Skeletal muscle satellite cell (primary cell): ENCODE measurements at regions not wholly inside any gene's neighbourhood (a gene's known extent, or its start where the extent isn't known, plus 50 kb on each side); places are given as distances from the start of the nearest gene placed in this dataset.

Source experiments
- H3K27me3 ChIP-seq: 2 replicates; pipeline ENCODE4 v1.7.0; 2013; ENCODE audit warnings: low read length; ENCODE audit not compliant: control insufficient read depth, insufficient read depth
- H3K36me3 ChIP-seq: 2 replicates; pipeline ENCODE4 v1.7.0; 2013; ENCODE audit warnings: mild to moderate bottlenecking, control low read depth, low read length; ENCODE audit not compliant: insufficient read depth
- H3K4me1 ChIP-seq: 2 replicates; pipeline ENCODE4 v1.7.0; 2013; ENCODE audit warnings: low read length; ENCODE audit not compliant: control insufficient read depth, insufficient read depth
- H3K4me2 ChIP-seq: 2 replicates; pipeline ENCODE4 v1.7.0; 2013; ENCODE audit warnings: mild to moderate bottlenecking, low read length
- H3K4me3 ChIP-seq: 2 replicates; pipeline ENCODE4 v1.7.0; 2013; ENCODE audit warnings: low read length
- H3K9ac ChIP-seq: 2 replicates; pipeline ENCODE4 v1.7.0; 2013; ENCODE audit warnings: mild to moderate bottlenecking, low read depth, low read length, moderate library complexity
- H3K9me3 ChIP-seq: replicated peaks from 2 replicates; pipeline ENCODE4 v1.7.0; 2013; ENCODE audit warnings: mild to moderate bottlenecking, control low read depth, low read length

DNA sequence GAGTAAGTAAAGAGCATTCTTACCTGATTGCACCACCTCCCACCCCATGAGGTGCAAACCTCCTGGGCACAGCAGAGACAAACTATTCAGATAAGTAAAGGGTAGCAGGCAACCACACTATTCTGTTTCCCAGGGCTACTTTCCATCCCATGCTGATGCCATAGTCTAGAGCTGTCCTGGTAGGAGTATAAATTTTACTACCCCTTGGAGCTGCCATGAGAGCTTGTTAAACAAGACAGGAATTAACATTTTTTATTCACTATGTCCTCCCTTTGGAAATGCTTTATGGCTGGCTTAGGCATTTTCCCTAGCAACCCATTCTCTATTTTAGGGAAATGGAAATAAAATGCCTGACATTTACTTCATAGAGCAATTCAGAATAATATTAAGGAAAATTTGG lies 324.6 kb upstream of the USP25 start:
- H3K9me3 ChIP-seq, result no peaks in the 10 kb centered on the region
- H3K27me3 ChIP-seq, result no peaks in the 10 kb centered on the region
- H3K4me1 ChIP-seq, result no peaks in the 10 kb centered on the region
- H3K4me3 ChIP-seq, result no peak overlapping the region
- H3K4me2 ChIP-seq, result no peak overlapping the region
- H3K36me3 ChIP-seq, result no peaks in the 10 kb centered on the region
- no peak overlapping the region for H3K9ac ChIP-seq

DNA sequence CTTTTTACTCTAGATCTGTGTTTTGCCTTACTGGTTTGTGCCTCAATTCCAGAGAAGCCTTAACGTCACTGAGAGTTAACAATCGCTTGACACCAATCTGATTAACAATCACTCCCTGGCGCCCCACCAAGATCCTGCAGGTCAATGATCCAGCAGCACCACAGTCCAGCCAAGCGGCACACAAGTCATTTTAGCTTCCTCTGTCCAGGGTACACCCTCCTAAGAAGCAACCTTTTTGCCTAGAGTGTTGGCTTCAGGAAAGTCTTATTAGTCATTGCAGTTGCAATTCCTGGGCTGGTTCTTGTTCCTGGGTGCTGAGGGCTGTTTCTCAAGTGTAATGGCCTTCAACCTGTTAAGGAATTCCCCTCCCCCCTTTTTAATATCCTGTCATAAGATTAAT lies 323.0 kb upstream of the USP25 start:
- H3K27me3 ChIP-seq, result no peaks in the 10 kb centered on the region
- no peaks in the 10 kb centered on the region for H3K36me3 ChIP-seq
- no peak overlapping the region for H3K9ac ChIP-seq
- no peak overlapping the region for H3K4me3 ChIP-seq
- H3K4me2 ChIP-seq, result no peak overlapping the region
- H3K9me3 ChIP-seq, result no peaks in the 10 kb centered on the region
- no peaks in the 10 kb centered on the region for H3K4me1 ChIP-seq

DNA sequence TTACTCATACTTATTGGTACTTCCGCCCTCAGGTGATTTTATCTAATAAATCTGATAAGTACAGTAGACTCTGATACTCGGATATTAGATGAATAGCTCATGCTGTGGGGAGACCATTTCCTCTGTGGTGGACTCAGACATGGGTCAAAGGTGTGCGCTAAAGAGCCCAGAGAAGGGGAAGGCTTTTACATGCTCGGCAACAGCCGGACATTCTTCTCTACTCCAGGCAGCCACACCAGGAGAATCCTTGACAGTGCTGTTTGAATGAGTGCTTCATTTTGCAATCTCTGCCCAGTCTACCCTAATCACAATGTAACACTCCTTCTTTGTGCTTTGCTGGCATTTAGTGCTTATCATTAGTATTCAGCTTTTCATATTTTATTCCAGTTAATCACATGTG lies 322.2 kb upstream of the USP25 start:
- H3K4me3 ChIP-seq, result no peak overlapping the region
- H3K27me3 ChIP-seq, result no peaks in the 10 kb centered on the region
- no peaks in the 10 kb centered on the region for H3K4me1 ChIP-seq
- H3K9me3 ChIP-seq, result no peaks in the 10 kb centered on the region
- no peak overlapping the region for H3K4me2 ChIP-seq
- H3K9ac ChIP-seq, result no peak overlapping the region
- no peaks in the 10 kb centered on the region for H3K36me3 ChIP-seq

DNA sequence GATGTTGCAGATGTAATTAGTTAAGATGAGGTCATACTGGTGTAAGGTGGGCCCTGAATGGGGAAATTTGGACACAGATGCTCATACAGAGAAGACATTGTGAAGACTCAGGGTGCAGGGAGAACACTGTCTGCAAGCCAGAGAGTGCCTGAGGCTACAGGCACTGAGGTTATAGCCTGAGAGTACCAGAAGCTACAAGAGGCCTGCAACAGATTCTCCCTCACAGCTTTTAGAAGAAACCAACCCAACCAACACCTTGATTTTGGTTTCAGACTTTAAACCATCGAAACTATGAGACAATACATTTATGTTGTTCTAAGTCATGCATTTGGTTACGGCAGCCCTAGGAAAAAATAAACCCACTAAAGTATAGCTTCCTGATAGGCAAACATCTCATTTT lies 321.7 kb upstream of the USP25 start:
- Histone ChIP-seq H3K4me1 (no peaks in the 10 kb centered on the region), H3K9me3 (no peaks in the 10 kb centered on the region), H3K4me2 (no peak overlapping the region), H3K4me3 (no peak overlapping the region), H3K27me3 (no peaks in the 10 kb centered on the region), H3K9ac (no peak overlapping the region), H3K36me3 (no peaks in the 10 kb centered on the region)

DNA sequence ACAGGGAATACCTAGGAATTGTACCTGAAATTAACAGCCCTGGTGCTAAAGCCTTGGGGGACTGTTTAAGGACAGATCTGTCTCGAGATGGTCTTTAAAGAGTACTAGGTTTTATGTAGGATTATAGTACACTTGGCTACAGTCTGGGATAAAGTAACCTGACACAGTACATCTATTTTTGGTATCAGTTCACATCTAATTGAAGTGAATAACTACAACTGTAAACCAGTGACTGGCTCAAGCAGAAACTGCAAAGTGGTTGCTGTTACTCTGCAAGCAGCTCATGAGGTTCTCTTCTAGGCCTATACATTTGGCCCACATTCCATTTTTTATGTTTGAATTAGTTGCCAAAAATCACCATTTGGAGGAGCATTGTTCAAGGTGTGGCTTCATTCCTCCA lies 320.8 kb upstream of the USP25 start:
- Histone ChIP-seq H3K9ac (no peak overlapping the region), H3K27me3 (no peaks in the 10 kb centered on the region), H3K36me3 (no peaks in the 10 kb centered on the region), H3K4me3 (no peak overlapping the region), H3K4me1 (no peaks in the 10 kb centered on the region), H3K9me3 (no peaks in the 10 kb centered on the region), H3K4me2 (no peak overlapping the region)

DNA sequence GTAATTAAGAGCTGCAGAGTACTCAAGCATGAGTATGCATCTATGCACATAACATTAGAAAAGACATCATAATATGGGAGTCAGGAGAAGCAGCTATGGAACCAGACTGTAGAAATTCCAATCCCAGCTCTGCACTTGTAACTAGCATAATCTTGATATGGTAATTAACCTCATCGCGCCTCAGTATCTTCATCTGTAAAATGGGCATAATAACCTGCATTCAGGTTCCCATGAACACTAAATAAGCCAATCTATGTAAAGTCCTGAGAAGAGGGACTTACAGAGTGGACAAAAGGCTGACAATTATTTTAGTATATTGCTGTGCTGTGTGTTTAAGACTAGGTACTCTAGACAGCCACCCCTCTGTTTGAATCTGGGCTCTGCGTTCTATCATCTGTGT lies 318.9 kb upstream of the USP25 start:
- Histone ChIP-seq H3K4me3 (no peak overlapping the region), H3K9me3 (no peaks in the 10 kb centered on the region), H3K36me3 (no peaks in the 10 kb centered on the region), H3K4me2 (no peak overlapping the region), H3K4me1 (peaks cover 3% of the 10 kb centered on the region), H3K9ac (no peak overlapping the region), H3K27me3 (no peaks in the 10 kb centered on the region)

DNA sequence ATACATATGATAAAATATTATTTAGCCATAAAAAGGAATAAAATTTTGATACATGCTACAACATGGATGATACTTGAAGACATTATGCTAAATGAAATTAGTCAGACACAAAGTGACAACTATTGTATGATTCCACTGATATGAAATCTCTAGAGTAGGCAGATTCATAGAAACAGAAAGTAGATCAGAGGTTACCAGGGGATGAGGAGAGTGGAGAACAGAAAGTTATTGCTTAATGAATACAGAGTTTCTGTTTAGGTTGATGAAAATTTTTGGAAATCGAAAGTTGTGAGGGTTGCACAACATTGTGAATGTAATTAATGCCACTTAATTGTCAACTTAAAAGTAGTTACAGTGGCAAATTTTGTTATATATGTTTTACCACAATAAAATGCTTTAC lies 315.7 kb upstream of the USP25 start:
- Histone ChIP-seq H3K36me3 (no peaks in the 10 kb centered on the region), H3K4me2 (no peak overlapping the region), H3K4me3 (no peak overlapping the region), H3K9ac (no peak overlapping the region), H3K9me3 (no peaks in the 10 kb centered on the region), H3K4me1 (peaks cover 5% of the 10 kb centered on the region), H3K27me3 (no peaks in the 10 kb centered on the region)

DNA sequence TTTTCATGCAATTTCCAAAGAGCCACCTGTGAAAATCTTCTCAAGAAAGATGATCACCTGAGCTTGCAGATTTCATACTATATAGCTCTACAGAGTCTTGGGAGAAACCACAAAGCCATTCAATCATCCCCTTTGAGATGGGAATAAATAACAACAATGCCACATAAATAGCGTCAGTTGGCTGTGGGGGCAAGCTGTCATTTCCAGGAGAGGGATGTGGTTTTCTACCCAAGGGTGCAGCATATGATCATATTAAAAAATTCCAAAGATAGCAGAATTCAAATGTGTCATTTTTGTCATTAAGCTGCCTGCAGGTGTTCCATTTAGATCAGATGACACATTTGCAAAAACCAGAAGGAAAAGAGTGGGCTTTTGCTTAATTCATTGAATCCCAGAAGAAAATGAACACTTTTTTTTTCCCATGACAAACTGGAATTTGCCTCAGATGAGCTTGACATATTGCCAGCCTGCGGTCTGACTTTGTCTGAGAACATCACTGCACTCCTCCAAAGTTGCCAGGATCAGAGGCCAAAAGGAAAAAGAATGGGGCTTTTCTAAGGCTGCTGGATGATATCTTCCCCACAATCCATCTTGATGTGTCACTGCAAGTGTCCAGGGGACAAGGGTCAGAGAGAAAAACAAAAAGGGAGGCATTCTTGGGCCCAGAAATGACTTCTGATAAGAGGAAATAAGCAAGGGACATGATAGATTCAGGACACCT lies 314.1 kb upstream of the USP25 start:
- no peak overlapping the region for H3K9ac ChIP-seq
- no peaks in the 10 kb centered on the region for H3K9me3 ChIP-seq
- no peaks in the 10 kb centered on the region for H3K27me3 ChIP-seq

DNA sequence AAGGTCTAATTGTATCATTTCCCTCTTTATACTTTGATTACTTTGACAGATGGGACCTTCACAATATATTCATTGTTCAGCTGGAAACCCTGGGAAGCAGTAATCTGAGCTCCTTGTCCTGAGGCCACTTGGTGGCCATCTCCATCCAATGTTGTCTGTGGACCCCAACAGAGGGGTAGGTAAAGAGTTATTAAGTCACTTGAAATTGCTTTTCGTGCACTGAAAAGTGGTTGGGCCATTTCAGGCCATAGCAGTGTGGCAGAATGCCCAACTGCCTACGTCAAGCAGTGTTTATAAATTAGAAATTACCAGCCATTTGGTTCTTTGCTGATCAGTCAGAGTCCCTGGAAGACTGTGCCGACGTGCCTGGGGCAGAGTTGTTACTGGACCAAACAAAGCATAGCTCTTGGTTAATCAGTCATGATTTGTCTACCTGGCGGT lies 308.3 kb upstream of the USP25 start:
- no peak overlapping the region for H3K4me3 ChIP-seq
- H3K27me3 ChIP-seq, result no peaks in the 10 kb centered on the region
- H3K4me2 ChIP-seq, result no peak overlapping the region
- H3K4me1 ChIP-seq, result peaks cover 13% of the 10 kb centered on the region
- no peaks in the 10 kb centered on the region for H3K9me3 ChIP-seq
- H3K9ac ChIP-seq, result no peak overlapping the region
- H3K36me3 ChIP-seq, result no peaks in the 10 kb centered on the region

More for the DNA sequence above, 314.1 kb upstream of the USP25 start:
- H3K4me2 ChIP-seq, result no peak overlapping the region
- H3K4me3 ChIP-seq, result no peak overlapping the region
- peaks cover 5% of the 10 kb centered on the region for H3K4me1 ChIP-seq
- H3K36me3 ChIP-seq, result no peaks in the 10 kb centered on the region

DNA sequence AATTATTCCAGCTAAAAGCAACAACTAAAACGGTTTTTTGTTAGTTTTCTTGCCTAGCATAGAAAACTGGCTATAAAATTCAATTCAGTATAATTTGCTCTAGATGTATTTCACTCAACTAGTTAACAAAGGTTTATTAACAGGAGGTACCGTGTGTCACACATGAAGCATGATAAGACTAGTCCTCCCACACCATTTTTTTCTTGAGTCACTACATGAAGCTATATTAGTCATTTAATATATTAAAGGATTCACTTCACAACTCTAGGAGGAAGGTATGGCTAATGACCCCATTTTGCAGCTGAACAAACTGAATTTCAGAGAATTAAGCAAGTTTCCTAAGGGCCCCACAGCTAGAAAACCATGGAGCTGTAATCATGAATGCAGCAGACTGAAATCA lies 307.8 kb upstream of the USP25 start:
- Histone ChIP-seq H3K4me1 (peaks cover 13% of the 10 kb centered on the region), H3K9ac (no peak overlapping the region), H3K36me3 (no peaks in the 10 kb centered on the region), H3K27me3 (no peaks in the 10 kb centered on the region), H3K9me3 (no peaks in the 10 kb centered on the region), H3K4me3 (no peak overlapping the region), H3K4me2 (no peak overlapping the region)

DNA sequence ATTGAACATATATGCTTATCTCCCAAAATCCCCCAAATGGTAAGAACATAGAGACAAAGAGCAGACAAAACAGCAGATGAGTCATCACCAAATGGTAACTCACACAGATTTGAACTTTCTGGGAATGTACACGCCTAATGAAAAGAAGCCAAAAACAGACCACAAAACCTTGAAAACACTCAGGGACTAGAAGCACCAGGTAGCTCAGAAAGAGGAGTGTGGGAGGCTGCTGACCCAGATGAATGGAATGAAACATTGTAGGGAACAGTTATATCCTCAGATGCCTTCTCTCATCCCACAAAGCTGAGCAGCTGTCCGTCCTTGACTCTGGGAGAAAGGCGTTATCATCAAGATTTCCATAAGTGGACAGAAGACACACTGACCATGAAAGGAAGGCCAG lies 307.0 kb upstream of the USP25 start:
- Histone ChIP-seq H3K4me2 (peak overlapping the region; percentile 6), H3K27me3 (no peaks in the 10 kb centered on the region), H3K4me1 (peaks cover 13% of the 10 kb centered on the region), H3K9me3 (no peaks in the 10 kb centered on the region), H3K9ac (no peak overlapping the region), H3K4me3 (no peak overlapping the region), H3K36me3 (no peaks in the 10 kb centered on the region)

DNA sequence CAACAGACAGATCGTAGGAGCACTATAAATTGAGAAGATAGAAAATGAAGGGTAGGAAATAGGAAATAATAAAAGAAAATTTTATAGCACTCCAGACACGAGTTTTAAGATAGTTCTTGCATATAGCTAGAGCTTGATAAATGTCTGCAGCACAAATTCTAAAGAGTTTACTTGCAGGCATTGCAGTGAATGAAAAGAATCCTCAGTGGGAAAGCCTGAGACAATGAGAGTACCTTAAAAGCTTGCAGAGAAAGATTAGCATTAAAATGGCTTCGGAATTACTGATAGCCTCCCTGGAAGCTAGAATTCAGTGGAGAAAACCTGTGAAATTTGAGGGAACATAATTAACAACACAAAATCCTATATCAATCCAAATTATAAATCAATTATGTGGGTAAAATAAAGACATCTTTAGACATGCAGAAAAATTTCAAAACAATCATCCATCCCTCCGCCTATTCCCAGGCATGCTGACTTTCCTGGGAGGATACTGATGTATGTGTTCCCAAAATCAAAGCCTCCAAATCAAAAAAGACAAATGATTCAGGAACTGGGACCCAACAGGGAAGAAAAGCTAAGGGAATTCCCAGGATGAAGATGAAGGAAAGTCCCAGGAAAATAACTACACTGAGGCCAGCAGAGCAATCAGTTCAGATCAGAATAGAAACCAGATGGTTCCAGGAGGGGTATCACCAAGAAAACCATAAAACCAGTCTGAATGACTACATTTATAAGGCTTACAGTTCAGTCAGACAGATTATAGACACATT lies 305.9 kb upstream of the USP25 start:
- Histone ChIP-seq H3K4me3 (no peak overlapping the region), H3K4me1 (peaks cover 13% of the 10 kb centered on the region), H3K36me3 (no peaks in the 10 kb centered on the region), H3K9me3 (no peaks in the 10 kb centered on the region), H3K9ac (no peak overlapping the region), H3K27me3 (no peaks in the 10 kb centered on the region), H3K4me2 (no peak overlapping the region)
